Gastroesophageal sphincter (tissue), 4 donors: ENCODE measurements at regions not wholly inside any gene's neighbourhood (a gene's known extent, or its start where the extent isn't known, plus 50 kb on each side); places are given as distances from the start of the nearest gene placed in this dataset.

Experiments
- ATAC-seq: fragments of 150-250 bp; one replicate; pipeline ENCODE4 v1.9.1; 2016; ENCODE audit warnings: mild to moderate bottlenecking, moderate library complexity
- H3K27ac ChIP-seq, 4 donors: fragments of 200-600 bp; sonication (generic) in 3 of 4; 1 replicate in 3 of 4; 2 replicates in 1 of 4; pipeline ENCODE4 v1.5.1; 2016 to 2019
- H3K27me3 ChIP-seq: fragments of 200-600 bp; sonication (generic); one replicate; pipeline ENCODE4 v1.5.1; 2019
- H3K36me3 ChIP-seq, 2 donors: fragments of 200-600 bp; sonication (generic); one replicate each; pipeline ENCODE4 v1.5.1; 2019; ENCODE audit warnings: control low read depth in 1 of 2
- H3K4me1 ChIP-seq, 3 donors: fragments of 200-600 bp; sonication (generic); 1 replicate in 2 of 3; 2 replicates in 1 of 3; pipeline ENCODE4 v1.5.1; 2016 to 2019; ENCODE audit warnings: control low read depth in 2 of 3
- H3K4me3 ChIP-seq, 2 donors: fragments of 200-600 bp; sonication (generic); one replicate each; pipeline ENCODE4 v1.5.1; 2019; ENCODE audit warnings: mild to moderate bottlenecking in 1 of 2, moderate library complexity in 1 of 2
- H3K9me3 ChIP-seq, 3 donors: fragments of 200-600 bp; sonication (generic); one replicate each; pipeline ENCODE4 v1.5.1; 2017 to 2019; ENCODE audit warnings: control low read depth in 2 of 3
- EP300 ChIP-seq: sonication (generic); formaldehyde crosslinking; IDR thresholded peaks from one replicate; pipeline ENCODE4 v1.6.1; 2017; ENCODE audit warnings: antibody characterized with exemption, mild to moderate bottlenecking
- POLR2A ChIP-seq, 2 donors: fragments of 450-650 bp; IDR thresholded peaks; one replicate each; pipeline ENCODE4 v1.6.1; 2017; ENCODE audit warnings: antibody characterized with exemption in 2 of 2, mild to moderate bottlenecking in 2 of 2, moderate library complexity in 1 of 2
- POLR2AphosphoS5 ChIP-seq: sonication (generic); formaldehyde crosslinking; IDR thresholded peaks from one replicate; pipeline ENCODE4 v1.6.1; 2017; ENCODE audit warnings: antibody characterized with exemption
- WGBS, 2 donors: methylation state at CpG; one replicate each; pipeline ENCODE4 v1.1.5; 2018; ENCODE audit warnings: low coverage in 1 of 2; 5-methylcytosine and 5-hydroxymethylcytosine counted together
- TF ChIP-seq, protein P1 (sequence below), 4 experiments: fragments of 200-600 bp in 2 of 4; fragments of 450-650 bp in 2 of 4; sonication (generic) in 1 of 4; IDR thresholded peaks; one replicate each; pipeline ENCODE4 v1.5.1; 2017 to 2019; ENCODE audit warnings: antibody characterized with exemption in 4 of 4, mild to moderate bottlenecking in 2 of 4, moderate library complexity in 2 of 4

DNA sequence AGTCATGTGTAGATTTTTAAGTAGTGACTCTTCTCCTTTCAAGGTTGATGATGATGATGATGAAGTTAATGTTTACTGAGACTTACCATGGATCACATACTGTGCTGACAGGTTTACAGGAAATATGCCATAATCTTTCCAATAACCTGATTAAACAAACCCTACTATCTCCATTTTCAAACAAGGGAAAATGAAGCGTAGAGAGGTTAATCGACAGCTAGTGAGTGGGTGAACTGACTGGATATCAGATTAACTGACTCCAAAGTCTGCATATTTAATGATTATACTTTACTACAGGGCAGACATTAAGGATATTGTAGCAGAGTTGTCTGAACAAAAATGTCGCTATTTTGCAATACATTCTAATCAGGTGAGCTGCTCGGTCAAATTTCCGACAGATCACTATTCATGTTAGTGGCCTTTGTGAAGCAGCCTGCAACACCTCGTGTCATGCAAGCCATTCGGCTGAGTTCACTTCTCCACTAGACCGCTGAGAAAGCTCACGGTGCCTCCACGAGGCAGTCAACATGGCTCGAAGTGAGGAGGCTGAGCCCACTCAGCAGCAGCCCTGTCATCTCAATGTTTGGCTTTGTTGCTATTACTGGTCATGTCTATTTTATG lies 264.2 kb downstream of the NFKBIZ start:
- H3K36me3 ChIP-seq = no peaks in the 10 kb centered on the region
- WGBS, 2 donors = 65 to 91% methylated on average over 9 to 11 of the region's 11 CpGs
- no peaks in the 10 kb centered on the region for H3K9me3 ChIP-seq
- H3K4me3 ChIP-seq = no peak overlapping the region
- peak overlapping the region in 3 of 4 donors; percentile 52 to 65 (median 58) for H3K27ac ChIP-seq
- peak; percentile 28 for ATAC-seq
- TF ChIP-seq, protein P1, sequence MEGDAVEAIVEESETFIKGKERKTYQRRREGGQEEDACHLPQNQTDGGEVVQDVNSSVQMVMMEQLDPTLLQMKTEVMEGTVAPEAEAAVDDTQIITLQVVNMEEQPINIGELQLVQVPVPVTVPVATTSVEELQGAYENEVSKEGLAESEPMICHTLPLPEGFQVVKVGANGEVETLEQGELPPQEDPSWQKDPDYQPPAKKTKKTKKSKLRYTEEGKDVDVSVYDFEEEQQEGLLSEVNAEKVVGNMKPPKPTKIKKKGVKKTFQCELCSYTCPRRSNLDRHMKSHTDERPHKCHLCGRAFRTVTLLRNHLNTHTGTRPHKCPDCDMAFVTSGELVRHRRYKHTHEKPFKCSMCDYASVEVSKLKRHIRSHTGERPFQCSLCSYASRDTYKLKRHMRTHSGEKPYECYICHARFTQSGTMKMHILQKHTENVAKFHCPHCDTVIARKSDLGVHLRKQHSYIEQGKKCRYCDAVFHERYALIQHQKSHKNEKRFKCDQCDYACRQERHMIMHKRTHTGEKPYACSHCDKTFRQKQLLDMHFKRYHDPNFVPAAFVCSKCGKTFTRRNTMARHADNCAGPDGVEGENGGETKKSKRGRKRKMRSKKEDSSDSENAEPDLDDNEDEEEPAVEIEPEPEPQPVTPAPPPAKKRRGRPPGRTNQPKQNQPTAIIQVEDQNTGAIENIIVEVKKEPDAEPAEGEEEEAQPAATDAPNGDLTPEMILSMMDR (IDR thresholded peaks at IDR 0.05) = no peak
- TF ChIP-seq EP300 = no peak
- TF ChIP-seq POLR2AphosphoS5 = peak; percentile 26
- H3K4me1 ChIP-seq = peaks cover 0 to 7% (median 0%) of the 10 kb centered on the region in 3 donors
- H3K27me3 ChIP-seq = no peaks in the 10 kb centered on the region

DNA sequence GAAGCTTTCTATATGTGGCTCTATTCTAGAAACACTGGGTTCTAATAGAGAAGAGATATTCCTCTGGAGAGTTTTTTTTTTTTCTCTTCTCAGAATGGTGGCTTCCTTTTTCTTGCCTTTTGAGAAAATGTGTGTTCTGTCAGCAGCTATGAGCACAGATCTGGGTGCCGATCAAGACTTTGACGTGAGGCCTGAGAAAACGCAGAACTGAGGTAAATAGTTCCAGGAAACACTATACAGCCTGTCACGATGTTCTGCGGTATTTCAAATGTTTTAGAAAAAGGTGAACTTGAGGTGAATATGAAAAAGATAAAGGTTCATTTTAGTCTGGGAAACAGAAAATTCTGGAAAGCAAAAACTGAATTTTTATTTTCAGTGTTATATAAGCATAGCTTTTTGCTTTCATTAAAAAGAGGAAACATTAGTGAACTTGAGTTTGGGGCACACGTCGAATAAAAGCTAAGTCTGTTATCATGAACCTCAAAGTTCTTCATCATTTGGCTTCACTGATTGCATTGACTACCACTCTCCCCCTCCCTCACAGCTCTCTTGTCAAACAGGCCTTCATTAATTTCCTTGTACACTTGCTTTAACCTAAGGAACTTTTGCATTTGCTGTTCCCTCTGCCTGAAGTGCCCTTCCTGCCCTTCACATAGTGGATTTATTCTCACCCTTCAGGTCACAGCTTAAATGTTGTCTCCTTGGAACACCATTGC lies 265.1 kb downstream of the NFKBIZ start:
- 25 to 64% methylated on average over 6 to 7 of the region's 7 CpGs for WGBS, 2 donors
- no peaks in the 10 kb centered on the region for H3K27me3 ChIP-seq
- H3K36me3 ChIP-seq = no peaks in the 10 kb centered on the region
- TF ChIP-seq POLR2AphosphoS5 (no peak), POLR2A (IDR thresholded peaks at IDR 0.05) (no peak), EP300 (no peak)
- H3K4me1 ChIP-seq = peaks cover 0 to 7% (median 0%) of the 10 kb centered on the region in 3 donors
- no peaks in the 10 kb centered on the region for H3K9me3 ChIP-seq
- peak; percentile 28 for ATAC-seq
- H3K27ac ChIP-seq = peak overlapping the region in 3 of 4 donors; percentile 25 to 65 (median 58)
- no peak overlapping the region for H3K4me3 ChIP-seq

DNA sequence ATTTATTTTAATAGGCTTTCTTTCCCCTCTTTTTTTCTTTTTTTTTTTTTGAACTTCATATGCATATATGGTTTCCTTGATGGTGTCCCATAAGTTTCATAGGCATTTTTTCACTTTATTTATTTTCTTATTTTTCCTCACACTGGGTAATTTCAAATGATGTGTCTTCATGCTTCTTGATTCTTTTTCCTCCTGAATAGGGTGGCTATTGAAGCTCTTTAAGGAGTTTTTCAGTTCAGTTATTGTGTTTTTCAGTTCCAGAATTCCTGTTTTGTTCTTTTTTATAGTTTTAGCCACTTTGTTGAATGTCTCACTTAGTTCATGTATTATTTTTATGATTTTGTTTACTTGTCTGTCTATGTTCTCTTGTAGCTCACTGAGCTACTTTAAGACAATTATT lies 273.2 kb downstream of the NFKBIZ start:
- H3K27ac ChIP-seq = no peak overlapping the region
- ATAC-seq = no peak

DNA sequence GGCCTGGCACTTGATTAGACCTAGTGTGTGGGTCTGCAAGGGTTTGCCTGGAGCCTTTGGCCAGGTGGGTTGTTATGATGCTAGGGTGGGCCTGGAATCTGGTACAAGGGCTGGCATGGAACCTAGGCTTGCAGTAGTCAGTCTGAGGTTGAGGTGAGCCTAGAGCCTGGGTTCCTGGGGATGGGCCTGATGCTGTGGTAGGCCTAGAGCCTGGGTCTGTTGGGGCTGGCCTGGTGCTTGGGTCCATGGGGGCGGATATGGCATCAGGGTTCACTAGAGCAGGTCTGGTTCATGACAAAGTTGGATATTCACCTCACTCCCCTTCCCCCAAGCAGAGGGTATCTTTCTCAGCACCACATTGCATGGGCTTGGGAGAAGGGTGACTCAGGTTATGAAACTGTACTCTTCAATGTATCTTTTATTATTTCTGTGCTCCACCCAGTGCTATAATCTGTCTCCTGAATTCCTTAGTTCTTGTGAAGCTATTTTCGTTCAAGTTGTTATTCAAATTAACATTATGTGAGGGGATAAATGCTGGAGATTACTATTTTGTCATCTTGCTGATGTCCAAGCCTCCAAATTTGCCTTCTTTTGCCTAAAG lies 274.4 kb downstream of the NFKBIZ start:
- 71% methylated on average over 1 of the region's 2 CpGs; no CpG with 5 or more reads in 1 of the 2 donors for WGBS, 2 donors
- Histone ChIP-seq H3K4me3 (no peak overlapping the region), H3K9me3 (peaks cover 0 to 21% (median 0%) of the 10 kb centered on the region in 3 donors), H3K36me3 (no peaks in the 10 kb centered on the region), H3K27me3 (no peaks in the 10 kb centered on the region), H3K4me1 (no peaks in the 10 kb centered on the region), H3K27ac (peak overlapping the region in 3 of 4 donors; percentile 34 to 56 (median 56))
- TF ChIP-seq, protein P1 (IDR thresholded peaks at IDR 0.05) = no peak
- no peak for TF ChIP-seq POLR2A (IDR thresholded peaks at IDR 0.05)
- no peak for TF ChIP-seq POLR2AphosphoS5
- no peak for TF ChIP-seq EP300
- ATAC-seq = peak; percentile 39

More for the DNA sequence above, 273.2 kb downstream of the NFKBIZ start:
- TF ChIP-seq EP300 (no peak), POLR2AphosphoS5 (no peak), POLR2A (IDR thresholded peaks at IDR 0.05) (no peak)
- TF ChIP-seq, protein P1 (IDR thresholded peaks at IDR 0.05) = no peak
- no peak overlapping the region for H3K4me3 ChIP-seq
- no peaks in the 10 kb centered on the region for H3K36me3 ChIP-seq
- H3K4me1 ChIP-seq = no peaks in the 10 kb centered on the region
- H3K27me3 ChIP-seq = no peaks in the 10 kb centered on the region
- peaks cover 0 to 21% (median 0%) of the 10 kb centered on the region in 3 donors for H3K9me3 ChIP-seq

DNA sequence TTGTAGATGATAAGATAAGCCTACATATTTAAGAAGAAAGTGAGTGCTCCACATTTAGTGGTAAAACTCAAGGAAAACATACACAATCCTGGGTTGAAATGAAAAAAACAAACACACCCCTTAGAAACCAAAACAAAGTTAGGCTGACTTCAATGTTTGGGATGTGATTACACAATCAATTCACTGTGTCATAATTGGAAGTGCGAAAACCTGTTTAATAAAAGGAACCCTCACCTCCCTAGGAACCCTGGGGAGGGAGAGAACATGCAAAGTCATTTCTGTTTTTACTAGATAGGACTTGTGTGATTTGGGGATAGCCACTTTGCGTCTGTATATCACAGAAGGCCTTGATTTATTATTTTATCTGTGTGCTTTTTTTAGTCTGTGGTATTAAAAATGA lies 275.0 kb downstream of the NFKBIZ start:
- Histone ChIP-seq H3K9me3 (peaks cover 0 to 21% (median 0%) of the 10 kb centered on the region in 3 donors), H3K27me3 (no peaks in the 10 kb centered on the region), H3K36me3 (no peaks in the 10 kb centered on the region), H3K4me1 (peaks cover 0 to 2% (median 0%) of the 10 kb centered on the region in 3 donors), H3K27ac (peak overlapping the region in 3 of 4 donors; percentile 34 to 56 (median 56)), H3K4me3 (no peak overlapping the region)
- TF ChIP-seq, protein P1 (IDR thresholded peaks at IDR 0.05) = no peak
- no peak for TF ChIP-seq POLR2A (IDR thresholded peaks at IDR 0.05)
- no peak for TF ChIP-seq EP300
- TF ChIP-seq POLR2AphosphoS5 = no peak
- peak; percentile 67 for ATAC-seq
- 35 to 73% methylated on average over 2 of the region's 2 CpGs for WGBS, 2 donors
